HL-60 (cell line): ENCODE measurements at regions not wholly inside any gene's neighbourhood (a gene's known extent, or its start where the extent isn't known, plus 50 kb on each side); places are given as distances from the start of the nearest gene placed in this dataset.

Experiments
- DNase-seq, 2 experiments: peaks; one replicate each; pipeline ENCODE4 v3.0.0-alpha.2; 2010 to 2020; ENCODE audit warnings: low read depth in 1 of 2, low spot score in 1 of 2
- H3K27ac ChIP-seq: fragments of 250-450 bp; sonication (Bioruptor Pico); replicated peaks from 2 replicates; pipeline ENCODE4 v1.5.1; 2020; ENCODE audit warnings: mild to moderate bottlenecking, moderate library complexity
- H3K27me3 ChIP-seq: fragments of 250-450 bp; sonication (Bioruptor Pico); 2 replicates; pipeline ENCODE4 v1.5.1; 2021; ENCODE audit warnings: mild to moderate bottlenecking, moderate library complexity; ENCODE audit not compliant: insufficient read depth, poor library complexity, severe bottlenecking
- H3K4me3 ChIP-seq: replicated peaks from 2 replicates; pipeline ENCODE4 v1.5.1; 2011; ENCODE audit warnings: mild to moderate bottlenecking, control low read depth, low read length; ENCODE audit not compliant: insufficient read depth
- GABPA ChIP-seq: IDR thresholded peaks from 2 replicates; pipeline ENCODE4 v1.6.1; 2012; ENCODE audit warnings: low read depth
- POLR2AphosphoS5 ChIP-seq: IDR thresholded peaks from 2 replicates; pipeline ENCODE4 v1.6.1; 2012; ENCODE audit warnings: low read depth
- REST ChIP-seq: IDR thresholded peaks from 2 replicates; pipeline ENCODE4 v1.6.1; 2012; ENCODE audit warnings: low read depth; ENCODE audit not compliant: insufficient replicate concordance
- SPI1 ChIP-seq: IDR thresholded peaks from 2 replicates; pipeline ENCODE4 v1.6.1; 2012; ENCODE audit warnings: low read depth, mild to moderate bottlenecking, borderline replicate concordance
- TF ChIP-seq, protein P1 (sequence below): IDR thresholded peaks from one replicate; pipeline ENCODE4 v1.5.1; 2011; ENCODE audit warnings: low read length, control low read depth, inconsistent platforms; ENCODE audit not compliant: insufficient read depth

GRCh38 chr13:97139691-97140090 lies 82.4 kb upstream of the MBNL2 start:
- DNase-seq = no peak
- H3K27me3 ChIP-seq = peaks cover 20% of the 10 kb centered on the region

DNA sequence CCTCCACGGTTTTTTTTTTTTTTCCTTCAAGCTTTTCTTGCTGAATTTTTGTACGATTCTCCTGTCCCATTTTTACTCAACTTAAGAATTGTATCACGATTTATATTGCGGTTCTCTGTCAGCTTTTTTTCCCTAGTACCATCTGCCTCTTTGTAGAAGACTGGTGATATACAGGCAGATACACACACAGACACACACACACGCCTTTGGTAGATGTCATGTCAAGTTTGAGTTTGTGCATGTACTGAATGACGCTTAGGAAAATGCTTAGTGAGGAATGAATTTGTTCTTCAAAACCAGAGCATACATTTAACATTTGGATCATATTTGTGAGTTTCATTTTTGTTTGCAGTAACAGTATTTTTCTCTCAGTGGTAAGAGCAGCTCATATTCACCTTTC lies 82.0 kb upstream of the MBNL2 start:
- no peak overlapping the region for H3K27ac ChIP-seq
- TF ChIP-seq, protein P1, sequence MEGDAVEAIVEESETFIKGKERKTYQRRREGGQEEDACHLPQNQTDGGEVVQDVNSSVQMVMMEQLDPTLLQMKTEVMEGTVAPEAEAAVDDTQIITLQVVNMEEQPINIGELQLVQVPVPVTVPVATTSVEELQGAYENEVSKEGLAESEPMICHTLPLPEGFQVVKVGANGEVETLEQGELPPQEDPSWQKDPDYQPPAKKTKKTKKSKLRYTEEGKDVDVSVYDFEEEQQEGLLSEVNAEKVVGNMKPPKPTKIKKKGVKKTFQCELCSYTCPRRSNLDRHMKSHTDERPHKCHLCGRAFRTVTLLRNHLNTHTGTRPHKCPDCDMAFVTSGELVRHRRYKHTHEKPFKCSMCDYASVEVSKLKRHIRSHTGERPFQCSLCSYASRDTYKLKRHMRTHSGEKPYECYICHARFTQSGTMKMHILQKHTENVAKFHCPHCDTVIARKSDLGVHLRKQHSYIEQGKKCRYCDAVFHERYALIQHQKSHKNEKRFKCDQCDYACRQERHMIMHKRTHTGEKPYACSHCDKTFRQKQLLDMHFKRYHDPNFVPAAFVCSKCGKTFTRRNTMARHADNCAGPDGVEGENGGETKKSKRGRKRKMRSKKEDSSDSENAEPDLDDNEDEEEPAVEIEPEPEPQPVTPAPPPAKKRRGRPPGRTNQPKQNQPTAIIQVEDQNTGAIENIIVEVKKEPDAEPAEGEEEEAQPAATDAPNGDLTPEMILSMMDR = no peak
- TF ChIP-seq SPI1 (no peak), GABPA (no peak), REST (no peak), POLR2AphosphoS5 (no peak)
- no peak overlapping the region for H3K4me3 ChIP-seq
- no peak for DNase-seq
- peaks cover 20% of the 10 kb centered on the region for H3K27me3 ChIP-seq

More at GRCh38 chr13:97139691-97140090, 82.4 kb upstream of the MBNL2 start:
- TF ChIP-seq REST (no peak), POLR2AphosphoS5 (no peak), GABPA (no peak), SPI1 (no peak; the same call in 1 of the 2 replicates)
- TF ChIP-seq, protein P1 = no peak
- Histone ChIP-seq H3K4me3 (no peak overlapping the region), H3K27ac (no peak overlapping the region)

- Histone ChIP-seq H3K27me3 (peaks cover 20% of the 10 kb centered on the region), H3K27ac (no peak overlapping the region), H3K4me3 (no peak overlapping the region)
- TF ChIP-seq, protein P1 = no peak
- TF ChIP-seq SPI1 = no peak
- TF ChIP-seq POLR2AphosphoS5 = no peak
- TF ChIP-seq REST = no peak
- TF ChIP-seq GABPA = no peak
- no peak for DNase-seq
Observed at GRCh38 chr13:97140611-97141010, 81.5 kb upstream of the MBNL2 start.
